GM11168 (cell line): ENCODE measurements at regions not wholly inside any gene's neighbourhood (a gene's known extent, or its start where the extent isn't known, plus 50 kb on each side); places are given as distances from the start of the nearest gene placed in this dataset.

Experiments used
- in situ Hi-C: fragments of 300-500 bp; cut with MboI; formaldehyde crosslinking; loops from one replicate; pipeline ENCODE4 v1.12.0; 2022; ENCODE audit warnings: low sequenced_read_pairs; ENCODE audit not compliant: unreplicated experiment

DNA sequence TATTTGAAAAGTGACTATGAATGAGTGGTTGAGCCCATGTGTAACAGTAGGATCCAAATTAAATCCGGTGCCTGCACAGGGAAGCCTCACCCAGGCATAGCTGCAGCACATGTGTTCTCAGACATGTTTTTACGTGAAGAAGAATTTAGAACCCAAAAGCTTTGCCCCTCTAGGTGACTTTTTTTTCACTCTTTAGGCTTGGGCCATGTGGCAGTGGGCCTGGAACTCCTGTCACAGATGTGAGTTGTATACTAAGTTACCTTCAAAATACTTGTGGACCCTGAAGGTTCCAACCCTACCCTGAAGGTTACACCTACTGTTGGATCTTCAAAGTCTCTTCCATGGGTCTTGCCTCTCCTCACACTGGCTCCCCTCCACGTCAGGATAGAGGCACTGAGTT is 146.6 kb downstream of the GAS1 start:
- in situ Hi-C loops = no loop called here

DNA sequence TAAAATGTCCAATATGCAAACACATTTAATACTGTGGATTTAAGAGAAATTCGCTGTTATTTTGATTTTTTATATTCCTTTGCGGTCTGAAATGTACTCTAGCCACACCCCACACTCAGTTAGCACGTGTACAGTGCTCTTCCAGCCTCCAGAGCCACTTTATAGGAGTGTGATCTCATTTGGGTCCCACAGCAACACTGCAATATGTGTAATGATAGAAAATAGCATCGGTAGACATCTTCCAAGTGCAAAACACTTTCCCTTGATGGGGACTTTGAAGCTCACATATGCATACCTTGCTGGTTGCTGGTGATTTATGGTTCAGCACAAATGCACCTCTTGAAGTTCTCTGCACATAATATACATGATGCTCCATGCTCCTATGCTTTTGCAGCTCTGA is 148.3 kb downstream of the GAS1 start:
- in situ Hi-C loops = no loop called here

DNA sequence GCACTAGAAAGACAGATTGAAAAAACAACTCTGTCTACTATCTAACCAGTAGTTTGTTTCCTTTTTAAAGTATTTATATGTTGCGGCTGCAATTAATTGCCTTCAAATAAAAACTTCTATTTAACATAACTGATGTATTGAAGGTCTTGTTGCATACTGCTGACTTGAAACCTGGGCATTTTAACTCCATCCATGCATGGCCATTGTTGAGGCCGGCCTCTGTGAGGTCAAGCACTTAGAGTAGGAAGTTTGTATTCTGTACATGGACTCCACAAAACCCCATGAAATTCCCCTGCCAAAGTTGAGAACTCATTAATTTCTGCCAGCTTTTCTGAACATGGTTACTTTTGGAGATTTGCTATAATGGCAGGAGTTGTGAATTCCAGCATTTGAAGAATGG is 150.6 kb downstream of the GAS1 start:
- in situ Hi-C loops = no loop called here

DNA sequence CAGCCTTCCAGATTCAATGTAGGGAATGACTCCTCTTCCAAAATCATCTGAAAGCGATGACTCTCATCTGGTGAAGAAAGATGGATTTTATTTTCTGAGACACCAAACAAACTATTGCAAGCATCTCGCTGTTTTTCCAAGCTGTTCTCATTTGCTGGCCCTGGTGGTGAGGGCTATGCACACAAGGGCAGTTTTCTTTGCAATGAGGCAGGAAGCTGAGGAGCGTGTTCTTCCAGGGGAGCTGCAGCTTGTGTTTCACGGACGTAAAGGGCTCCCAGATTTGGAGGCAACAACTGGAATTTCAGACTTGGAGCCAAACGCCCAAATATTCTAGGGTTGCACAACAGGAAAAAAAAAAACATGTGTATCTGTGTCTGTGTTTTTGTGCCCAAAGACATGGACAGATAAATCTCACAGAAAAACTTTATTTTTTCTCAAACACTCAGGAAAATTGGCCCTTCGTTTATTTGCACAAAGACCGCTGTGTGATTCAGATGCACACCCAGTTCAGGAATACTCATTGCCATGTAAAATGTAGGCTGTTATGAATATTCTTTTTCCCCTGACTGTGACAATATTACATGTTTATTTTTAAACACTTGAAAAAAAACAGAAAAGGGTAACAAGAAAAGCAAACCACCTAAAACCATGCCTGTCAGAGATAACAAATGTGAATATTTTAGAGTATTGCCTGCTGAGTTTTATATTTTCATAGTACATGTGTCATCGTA is 151.3 kb downstream of the GAS1 start:
- in situ Hi-C loops = no loop called here

DNA sequence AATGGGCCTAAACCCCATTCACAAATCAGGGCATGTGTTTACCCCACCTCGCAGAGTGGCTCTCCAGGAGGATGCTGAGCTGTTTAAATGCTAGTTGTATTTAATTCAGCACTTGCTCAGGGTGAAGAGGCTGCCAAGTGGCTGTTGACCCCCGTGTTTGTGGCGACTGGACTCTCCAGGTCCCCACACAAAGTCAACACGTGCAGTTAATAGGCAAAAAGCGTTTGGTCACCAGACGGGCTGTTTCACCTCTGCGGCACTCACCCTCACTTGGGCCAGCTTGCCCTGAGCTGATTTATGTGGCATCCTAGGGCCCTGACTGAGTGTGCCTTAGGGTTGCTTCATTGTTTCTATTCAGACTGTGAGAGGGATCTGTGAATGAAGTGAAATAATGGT is 152.3 kb downstream of the GAS1 start:
- in situ Hi-C loops = no loop called here

DNA sequence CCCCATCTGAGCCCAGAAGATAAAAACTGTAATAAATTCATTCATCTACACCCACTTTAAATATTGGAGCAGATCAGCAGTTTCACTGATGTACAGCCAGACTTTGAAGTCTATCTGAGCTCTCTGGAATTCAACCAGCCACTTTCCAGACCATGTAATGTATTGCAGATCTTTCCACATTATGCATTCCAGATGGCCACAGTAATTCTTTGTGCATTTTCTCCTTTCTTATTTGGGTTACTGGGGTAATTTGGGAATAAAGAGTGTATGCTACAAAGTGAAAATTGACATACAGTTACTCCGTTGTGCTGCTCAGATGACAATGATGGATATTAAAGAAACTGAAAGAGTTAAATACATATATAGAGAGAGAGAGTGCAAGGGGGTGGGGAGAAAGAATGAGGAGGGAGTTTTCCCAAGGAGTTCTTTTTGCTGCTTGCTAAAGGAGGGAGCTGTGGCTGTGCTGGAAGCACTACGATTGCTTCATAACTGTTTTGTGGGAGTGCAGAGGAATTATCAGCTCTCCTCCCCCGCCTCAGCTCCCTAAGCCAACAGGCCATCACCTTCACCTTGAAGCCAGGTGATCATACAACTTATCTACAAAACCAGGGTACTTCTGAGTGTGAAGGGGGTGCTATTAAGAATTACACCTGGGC is 152.8 kb downstream of the GAS1 start:
- in situ Hi-C loops = no loop called here

DNA sequence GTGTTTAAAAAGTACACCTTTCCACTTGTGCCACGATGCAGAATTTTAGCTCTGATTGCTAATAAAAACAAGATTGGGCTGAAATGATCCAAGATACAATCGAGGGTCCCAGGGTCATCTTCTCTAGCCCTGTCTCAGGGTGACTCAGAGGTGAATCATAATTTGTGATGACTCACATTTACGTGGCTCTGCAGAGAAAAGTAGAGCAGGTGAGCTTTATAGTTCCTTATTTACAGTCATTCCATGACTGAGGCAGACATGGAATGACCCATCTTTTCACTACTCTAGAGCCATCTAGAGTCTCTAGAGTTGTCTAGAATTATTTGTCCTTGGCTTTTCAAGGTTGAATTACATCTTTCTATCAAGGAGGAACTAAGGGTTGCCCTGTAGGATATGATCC is 155.2 kb downstream of the GAS1 start:
- in situ Hi-C loops = no loop called here

DNA sequence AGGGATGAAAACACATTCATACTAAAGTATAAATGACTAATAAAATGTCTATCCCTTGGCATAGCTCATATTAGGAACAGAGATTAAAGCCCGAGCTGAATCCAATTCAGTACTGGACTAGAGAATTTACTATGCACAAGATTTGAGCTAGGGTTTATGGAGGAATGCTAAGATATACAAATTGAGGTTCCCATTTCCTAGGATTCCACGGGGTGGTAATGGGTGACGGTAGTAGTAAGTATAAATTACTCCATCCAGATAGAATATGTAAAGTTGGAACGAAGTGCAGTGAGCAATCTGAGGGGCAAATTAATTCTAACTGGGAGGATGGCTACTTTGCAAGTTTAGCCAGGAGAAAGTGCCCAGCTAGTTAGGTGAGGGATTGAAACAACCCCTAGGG is 156.5 kb downstream of the GAS1 start:
- in situ Hi-C loops = no loop called here

DNA sequence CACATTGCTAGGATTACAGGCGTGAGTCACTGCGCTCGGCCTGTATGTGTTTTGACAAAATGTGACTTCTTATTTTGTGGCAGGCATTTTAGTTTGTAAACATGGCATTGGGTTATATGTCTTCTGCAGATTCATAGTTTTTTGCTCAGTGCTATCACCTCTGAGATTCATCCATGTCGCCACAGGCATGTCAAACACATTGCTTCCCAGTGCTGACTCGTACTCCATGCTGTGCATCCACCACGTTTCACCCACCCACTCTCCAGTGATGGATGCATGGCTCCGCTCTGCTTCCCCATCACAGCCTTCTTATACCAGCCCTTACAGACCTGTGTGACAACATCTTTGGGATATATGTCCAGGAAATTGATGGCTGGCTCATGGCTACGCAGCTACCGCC is 158.8 kb downstream of the GAS1 start:
- in situ Hi-C loops = no loop called here

DNA sequence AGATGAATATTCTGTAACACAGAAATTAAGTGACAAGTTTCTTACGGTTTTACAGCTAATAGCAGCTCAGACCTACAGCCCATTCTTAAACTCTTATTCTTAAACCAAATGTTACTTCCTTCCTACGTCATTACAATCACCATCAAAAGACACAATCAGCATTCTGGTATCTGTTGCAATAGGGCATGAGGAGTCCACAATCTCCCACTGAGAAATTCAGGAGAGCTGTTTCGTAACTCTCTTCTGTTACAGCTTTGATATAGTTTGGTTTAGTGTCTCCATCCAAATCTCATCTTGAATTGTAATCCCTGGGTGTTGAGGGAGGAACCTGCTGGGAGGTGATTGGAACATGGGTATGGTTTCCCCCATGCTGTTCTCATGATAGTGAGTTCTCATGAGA is 163.4 kb downstream of the GAS1 start:
- in situ Hi-C loops = no loop called here

DNA sequence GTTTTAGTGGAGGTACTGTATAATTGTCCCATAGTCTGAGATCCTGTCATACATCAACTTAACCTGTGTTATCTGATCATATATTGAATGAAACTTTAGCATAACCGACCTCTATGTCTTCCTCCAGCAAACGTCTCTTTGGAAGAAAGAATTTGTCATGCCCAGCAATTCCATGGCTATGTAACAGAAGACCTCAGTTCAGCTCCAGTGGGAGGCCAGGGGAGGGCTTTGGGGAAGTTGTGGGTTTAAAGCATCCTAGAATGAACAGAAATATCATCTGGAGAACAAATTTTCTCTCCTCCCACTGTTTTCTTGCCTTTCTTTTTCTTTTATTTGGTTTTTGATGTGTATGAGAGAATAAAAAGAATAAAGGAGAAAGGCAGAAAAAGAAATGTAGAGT is 164.5 kb downstream of the GAS1 start:
- in situ Hi-C loops = no loop called here

DNA sequence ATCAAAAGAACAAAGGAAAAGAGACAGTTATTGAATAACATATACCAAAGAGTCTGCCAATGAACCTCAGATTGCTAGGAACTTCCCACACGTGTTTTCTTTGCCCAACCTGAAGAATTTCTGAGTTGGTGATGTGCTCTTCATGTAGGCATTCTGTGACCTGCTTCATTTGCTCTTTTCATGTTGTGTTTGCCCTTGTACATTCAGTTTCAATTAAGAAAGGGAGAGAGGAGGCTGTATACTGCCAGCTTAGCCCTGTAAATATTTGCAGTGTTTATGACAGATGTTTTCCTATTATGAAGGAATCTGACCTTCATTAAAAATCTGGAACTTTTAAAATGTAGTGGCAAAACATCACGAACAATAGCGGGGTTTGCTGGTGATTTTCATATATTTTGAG is 168.5 kb downstream of the GAS1 start:
- in situ Hi-C loops = no loop called here

DNA sequence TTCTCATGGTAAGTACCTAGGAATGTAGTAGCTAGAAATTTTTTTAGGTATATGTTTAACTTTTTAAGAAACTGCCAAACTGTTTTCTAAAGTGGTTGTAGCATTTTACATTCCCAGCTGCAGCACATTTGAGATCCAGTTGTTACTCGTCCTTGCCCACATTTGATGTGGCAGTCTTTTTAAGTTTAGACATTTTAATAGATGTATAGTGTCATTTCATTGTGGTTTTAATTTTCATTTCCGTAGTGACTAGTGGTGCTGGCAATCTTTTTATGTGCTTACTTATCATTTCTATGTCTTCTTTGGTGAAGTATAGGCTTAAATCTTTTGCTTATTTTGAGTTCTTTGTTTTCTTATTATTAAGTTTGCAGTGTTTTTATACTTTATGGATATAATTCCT is 171.6 kb downstream of the GAS1 start:
- in situ Hi-C loops = no loop called here

DNA sequence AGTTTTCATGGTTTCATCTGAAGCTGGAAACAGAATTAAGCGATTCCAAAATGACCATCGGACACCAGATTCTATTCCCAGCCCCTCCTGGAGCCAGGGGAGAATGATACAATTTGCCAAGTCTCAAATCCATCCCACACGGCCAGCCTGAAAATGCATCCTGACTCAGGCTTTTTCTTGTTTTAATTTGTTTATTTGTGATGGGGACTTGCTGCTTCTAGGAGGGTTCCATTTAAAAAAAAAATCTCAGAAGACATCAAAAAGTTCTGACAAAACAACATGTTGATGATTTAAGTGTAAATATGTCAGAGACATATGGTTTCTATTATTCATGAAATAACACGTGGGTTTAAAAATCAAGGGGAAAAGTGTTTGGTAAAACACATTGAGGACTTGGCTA is 173.2 kb downstream of the GAS1 start:
- in situ Hi-C loops = no loop called here

DNA sequence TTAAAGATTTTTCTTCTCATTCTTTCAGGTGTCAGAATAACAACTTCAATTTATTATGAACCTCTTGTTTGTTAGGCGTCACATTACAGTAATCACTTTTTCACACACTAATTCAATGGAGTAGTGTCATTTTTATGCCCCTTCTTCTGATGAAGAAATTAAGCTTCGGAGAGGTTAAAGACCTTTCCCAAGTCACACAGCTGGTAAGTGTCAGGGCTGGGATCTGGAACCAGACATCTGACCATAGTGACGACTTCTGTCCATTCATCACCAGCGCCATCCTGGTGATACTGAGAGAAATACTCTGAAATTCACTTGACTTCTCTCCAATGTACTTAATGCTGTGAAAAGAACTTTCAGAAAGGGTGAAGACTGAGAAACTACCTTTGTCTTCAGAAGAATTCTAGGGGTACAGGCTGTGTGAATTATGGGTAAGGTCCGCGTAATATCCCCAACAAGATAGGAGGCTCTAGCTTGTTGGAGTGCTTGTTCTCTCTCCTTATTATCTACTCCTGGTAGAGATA is 173.8 kb downstream of the GAS1 start:
- in situ Hi-C loops = no loop called here

DNA sequence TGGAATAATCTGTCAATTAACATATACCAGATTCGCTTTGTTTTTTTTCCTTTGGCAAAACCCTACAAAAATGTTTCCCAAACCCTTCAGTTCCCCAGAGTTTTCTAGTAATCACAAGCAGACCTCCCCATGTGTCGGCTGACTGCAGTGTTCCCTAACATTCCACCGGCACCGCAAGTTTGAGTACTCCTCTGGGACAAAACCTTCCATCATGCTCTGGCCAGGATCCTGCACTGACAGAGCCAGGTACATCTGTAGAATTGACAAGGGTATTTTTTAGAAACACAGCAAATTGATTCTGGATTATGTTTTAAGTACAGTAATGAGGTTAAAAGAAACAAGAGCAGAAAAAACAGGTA is 174.7 kb downstream of the GAS1 start:
- in situ Hi-C loops = no loop called here

DNA sequence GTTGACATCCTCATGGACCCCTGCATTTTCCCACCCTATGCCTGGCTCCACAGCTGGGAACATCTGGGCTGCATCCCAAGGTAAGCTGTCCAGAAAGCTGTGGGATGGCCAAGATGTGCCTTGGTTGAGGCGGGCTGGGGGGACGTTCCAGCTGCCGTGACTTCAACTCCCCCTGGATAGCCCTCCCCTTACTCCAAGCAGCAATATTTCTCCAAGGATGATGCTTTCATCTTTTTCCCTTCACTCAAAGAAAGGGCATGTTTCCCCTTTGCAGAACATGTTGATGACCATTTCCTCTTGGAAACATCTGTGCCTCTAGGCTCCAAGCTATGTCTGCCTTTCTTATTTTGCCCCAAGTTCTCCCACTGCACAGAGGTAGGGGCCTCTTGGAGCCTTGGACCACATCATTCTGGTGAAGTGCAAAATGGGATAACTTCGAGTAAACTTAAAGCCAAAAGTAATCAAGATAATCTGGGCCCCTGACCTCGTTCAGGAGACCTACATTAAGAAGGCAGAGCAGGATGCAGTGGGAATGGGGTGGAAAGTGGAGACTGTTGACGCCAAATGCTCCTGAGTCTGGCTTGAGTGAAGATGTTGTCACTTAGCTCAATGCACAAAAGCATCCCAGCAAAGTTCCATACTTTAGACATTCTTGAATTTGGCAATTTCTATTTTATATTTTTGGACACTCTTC is 175.2 kb downstream of the GAS1 start:
- in situ Hi-C loops = no loop called here

DNA sequence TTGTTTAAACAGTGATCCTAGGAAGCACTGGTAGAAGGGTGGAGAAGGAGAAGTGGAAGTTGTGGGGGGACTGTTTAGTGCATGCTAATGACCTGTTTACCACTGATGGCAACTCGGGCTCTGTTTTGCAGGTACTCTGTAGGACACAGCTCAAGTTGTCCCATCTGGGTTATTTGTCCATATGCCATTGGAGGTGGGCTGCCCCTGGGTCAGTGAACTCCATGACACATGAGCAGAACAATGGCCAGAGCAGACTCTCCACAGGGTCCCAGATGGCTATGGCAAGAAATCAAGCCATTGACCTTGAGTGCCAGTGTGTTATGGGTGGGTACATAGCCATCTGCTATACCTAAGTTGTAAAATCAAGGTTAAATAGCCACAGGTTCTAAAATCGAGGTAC is 175.9 kb downstream of the GAS1 start:
- in situ Hi-C loops = no loop called here

DNA sequence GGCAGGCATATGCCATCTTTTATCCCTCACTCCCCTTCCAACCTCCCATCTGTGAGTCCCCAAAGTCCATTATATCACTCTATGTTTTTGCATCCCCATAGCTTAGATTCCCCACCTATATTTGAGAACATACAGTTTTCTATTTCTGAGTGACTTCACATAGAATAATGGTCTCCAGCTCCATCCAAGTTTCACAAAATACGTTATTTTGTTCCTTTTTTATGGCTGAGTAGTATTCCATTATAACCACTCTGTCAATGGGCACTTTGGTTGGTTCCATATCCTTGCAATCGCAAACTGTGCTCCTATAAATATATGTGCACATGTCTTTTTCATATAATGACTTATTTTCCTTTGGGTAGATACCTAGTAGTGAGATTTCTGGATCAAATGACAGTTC is 178.6 kb downstream of the GAS1 start:
- in situ Hi-C loops = no loop called here

DNA sequence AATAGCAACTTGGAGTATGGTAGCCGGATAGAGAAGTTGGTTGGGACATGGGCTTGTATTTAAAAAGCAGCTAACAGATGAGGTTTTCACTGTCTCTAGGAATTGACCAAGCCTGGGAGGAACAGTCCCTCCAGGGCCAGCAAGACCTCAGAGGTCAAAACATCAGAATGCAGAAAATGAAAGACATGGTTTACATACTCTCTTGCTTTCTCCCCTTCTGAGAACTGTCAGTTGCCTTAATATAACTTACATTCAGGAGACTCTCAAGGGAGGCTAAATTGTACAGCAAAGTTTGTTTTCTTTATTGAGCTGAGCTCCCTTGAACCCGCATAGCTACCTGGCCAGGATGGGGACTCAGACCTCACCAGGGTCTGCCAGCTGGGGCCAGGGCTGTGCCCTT is 179.3 kb downstream of the GAS1 start:
- in situ Hi-C loops = no loop called here

DNA sequence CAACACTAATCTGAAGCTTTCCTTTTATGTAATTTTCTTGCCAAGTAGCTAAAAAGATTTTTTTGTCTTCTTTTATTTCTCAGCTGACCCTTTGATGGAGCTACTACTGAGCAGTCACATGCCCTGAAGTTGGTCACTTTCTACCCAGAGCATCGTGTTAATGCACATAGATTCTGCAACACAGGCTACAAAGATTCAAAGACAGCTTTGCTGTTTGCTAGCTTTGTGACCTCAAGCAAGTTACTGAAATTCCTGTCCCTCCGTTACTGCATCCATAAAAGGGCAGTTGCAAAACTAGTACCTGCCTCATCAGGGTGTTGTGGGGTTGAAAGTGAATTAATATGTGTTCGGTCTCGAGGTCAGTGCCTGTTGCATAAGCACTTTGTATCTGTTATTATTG is 179.9 kb downstream of the GAS1 start:
- in situ Hi-C loops = no loop called here

DNA sequence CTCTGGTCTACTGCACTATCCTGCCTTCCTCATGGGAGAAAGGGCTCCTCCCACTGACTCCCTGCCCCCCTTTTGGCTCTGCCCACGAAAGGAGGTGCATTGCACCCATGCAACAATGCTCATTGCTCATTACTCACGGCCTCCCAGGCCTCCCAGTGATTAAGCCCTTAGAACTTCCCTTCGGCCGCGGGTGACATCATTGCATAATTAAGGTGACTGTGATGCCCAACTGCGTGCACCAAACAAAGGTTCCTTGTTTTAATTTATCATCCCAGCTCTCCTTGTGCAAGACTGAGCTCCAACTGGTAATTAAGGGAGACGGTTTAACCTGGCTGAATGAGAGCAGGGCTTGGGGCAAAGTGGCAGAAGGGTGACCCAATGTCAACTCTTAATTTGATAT is 180.4 kb downstream of the GAS1 start:
- in situ Hi-C loops = no loop called here
